ENCODE measurements at regions not wholly inside any gene's neighbourhood (a gene's known extent, or its start where the extent isn't known, plus 50 kb on each side); places are given as distances from the start of the nearest gene placed in this dataset.

DNA sequence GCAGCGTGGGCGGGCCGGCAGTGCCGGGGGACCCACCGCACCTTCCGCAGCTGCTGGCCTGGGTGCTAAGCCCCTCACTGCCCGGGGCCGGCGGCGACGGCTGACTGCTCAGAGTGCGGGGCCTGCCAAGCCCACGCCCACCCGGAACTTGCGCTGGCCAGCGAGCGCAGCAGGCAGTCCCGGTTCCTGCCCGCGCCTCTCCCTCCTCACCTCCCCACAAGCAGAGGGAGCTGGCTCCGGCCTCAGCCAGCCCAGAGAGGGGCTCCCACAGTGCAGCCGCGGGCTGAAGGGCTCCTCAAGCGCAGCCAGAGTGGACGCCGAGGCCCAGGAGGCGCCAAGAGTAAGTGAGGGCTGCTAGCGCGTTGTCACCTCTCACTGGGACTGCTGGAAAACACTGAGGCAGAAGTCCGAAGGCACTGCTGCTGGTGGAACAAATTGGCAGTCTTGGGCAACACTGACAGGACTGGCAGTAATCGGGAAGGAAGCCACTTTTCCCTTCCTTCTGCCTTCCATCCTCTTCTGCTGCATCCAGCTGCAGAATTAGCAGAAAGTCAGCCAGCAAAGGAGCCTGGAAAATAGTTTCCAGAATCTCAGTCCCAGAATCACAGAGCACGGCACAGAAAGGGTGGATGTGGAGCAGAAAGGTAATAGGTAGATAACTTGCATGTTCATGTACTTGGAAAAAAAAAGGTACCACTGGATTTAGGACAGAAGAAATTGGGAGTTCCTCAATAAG lies 179.4 kb upstream of the FN1 start:
- no peak for DNase-seq

DNA sequence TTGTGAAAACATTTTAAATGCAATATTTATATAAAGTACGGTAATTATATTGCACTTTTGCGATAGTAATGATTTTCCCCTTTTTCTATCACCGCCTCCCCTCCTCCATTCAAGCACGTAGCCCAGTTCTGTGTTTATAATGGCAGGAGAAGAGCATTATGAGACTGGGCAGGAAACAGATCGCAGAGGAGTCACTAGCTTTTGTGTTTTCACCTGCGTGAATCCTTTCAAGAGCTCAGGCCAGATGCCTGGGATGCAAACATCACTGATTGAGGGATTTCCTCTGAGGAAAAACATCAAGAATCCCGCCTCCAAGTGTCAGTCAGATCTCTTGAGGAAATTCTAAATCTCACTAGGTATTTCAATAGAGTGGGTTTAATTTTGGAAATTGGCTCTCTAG lies 178.4 kb upstream of the FN1 start:
- no peak for DNase-seq

DNA sequence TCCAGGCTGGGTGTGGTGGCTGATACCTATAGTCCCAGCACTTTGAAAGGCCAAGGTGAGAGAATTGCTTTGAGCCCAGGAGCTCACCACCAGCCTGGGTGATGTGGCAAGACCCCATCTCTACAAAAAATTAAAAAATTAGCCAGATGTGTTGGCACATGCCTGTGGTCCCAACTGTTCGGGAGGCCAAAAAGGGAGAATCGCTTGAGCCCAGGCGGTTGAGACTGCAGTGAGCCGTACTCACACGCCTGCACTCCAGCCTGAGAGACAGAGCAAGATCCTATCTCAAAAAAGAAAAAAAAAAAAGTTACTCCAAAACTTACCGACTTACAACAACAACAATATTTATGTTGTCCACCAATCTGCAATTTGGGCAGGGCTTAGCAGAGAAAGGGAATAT lies 178.0 kb upstream of the FN1 start:
- DNase-seq: no peak

DNA sequence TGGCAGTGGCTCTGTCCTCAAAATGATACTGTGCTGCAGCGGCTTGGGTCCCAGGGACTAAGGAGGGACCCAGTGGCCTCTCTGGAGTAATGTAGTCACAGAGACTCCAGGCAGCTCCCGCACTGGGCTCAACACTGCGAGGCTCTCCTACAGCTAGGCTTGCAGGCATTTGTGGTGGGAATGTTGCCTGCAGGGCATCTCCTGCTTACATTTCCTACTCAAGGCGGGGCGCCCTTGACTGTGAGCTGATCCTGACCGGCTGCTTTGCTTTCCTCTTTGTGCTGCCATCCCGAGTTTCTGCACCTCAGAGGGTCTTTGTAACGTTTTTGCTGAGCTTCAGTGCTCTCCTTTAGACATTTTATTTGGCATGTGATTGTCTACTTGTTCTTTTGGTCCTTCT lies 177.4 kb upstream of the FN1 start:
- no peak for DNase-seq

DNA sequence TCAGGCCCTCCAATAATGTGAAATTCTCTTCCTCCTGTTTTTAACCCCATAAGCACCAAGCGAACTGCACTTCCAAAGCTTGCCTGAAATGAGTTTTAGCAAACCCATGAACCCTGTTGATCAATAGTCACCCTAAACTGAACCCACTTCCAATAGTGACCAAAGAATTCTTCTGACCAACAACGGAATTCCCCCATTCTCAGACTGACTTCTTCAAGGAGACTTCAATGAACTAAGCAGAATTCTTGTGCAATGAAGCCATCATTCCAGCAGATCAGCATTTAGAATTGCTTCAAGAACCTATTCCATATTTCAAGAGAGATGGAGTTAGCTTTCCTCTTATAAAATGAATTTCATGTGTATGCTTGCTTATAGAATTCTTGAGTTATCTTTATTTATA lies 176.9 kb upstream of the FN1 start:
- no peak for DNase-seq

DNA sequence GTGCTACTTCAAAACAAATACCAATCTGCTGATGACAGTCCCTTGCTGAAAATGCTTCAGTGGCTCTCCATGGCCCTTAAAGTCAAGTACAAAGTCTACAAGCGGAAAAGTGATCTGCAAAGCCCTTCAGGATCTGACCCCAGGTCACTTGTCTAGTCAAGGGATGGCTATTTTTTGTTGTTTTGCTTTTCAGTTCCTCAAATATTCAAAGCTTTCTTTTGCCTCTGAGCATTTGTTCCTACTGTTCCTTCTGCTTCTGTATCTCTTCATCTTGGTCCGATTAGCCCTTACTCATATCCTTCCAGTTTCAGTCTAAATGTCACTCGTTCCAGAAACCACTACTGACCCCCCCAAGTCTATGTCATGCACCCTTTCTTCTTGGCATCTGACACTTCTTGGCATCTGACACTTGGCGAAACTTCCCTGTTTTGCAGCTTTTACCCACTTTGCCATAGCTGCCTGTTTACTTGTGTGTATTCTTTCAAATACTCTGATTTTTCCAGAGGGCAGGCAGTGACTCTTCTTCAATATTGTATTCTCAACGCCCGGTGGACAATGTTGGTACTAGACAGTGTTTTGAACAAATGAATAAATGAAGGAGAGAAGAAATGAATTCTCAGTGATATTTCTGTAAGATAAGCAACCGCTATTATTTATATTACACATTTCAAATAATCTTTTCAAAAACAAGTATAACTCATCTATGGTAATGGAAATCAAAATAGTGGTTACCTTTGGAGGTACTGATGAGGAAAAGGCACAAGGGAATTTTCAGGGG lies 175.9 kb upstream of the FN1 start:
- no peak for DNase-seq

DNA sequence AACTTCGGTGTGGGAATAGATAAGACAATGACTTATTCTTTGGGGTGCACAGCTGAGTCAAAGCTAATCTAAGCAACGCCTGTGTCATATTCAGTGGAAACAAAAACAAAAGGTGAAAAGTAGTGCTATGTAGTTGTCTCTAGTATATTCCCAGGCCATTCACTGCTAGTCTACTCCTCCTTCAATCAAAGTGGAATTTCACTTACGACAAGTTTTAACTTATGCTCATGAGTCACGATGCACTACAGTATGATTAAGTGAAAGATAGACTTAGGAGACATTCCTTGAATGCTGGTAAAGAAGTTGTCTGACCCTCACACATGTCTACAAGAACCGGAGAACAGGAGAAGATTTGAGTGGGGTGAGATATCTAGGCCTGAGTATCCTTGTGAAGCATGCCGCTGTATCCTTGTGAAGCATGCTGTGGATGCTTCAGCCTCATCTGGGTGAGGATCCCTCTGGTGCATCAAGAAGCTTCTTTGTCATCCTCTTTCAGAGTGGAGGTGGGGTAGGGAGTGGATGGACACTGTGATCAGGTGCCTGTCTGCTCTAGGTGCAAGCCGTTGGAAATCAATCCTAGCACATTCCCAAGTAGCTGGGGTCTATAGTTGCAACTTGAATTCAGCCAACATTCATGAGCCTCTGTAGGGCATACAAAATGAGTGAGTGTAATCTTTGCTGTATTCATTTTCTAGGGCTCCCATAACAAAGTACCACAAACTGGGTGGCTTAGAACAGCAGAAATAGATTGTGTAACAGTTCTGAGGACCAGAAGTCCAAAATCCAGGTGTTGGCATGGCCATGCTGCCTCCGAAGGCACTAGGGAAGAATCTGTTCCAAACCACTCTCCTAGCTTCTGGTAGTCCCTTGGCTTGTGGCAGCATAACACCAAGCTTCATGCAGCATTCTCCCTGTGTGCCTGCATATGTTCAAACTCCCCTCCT lies 173.5 kb upstream of the FN1 start:
- DNase-seq: no peak

DNA sequence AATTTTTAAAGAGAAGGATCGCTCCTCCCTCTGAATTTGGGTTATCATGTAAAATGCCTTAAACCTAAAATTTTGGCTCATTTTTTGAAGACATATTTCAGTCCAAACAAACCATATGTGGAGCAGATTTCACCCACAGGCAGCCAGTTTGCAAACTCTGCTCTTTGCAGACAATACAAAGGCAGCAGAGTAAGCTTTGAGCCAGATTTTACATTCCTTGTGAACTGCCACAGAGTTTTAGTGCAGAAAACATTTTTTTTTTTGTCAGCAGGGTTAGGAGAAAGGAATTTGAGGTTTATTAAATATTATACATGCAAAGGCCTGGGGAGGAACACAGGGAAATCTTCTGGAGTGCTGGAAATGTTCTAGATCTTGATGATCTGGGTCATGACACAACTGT lies 171.9 kb upstream of the FN1 start:
- no peak for DNase-seq

DNA sequence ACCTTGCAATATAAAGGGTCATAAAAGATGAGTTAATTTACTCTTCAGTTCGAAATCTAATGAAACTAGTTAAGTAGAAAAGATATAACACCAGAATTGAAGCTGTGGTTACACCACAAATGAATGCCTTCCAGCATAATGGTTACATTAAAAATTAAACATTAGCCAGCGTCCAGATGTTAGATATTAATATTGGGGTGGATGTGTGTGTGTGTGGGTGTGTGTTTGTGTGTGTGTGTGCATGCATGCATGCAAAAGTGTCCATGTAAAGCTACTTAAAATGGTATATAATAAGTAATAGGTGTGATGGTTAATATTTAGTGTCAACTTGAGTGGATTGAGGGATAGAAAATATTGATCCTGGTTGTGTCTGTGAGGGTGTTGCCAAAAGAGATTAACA lies 170.4 kb upstream of the FN1 start:
- no peak for DNase-seq

DNA sequence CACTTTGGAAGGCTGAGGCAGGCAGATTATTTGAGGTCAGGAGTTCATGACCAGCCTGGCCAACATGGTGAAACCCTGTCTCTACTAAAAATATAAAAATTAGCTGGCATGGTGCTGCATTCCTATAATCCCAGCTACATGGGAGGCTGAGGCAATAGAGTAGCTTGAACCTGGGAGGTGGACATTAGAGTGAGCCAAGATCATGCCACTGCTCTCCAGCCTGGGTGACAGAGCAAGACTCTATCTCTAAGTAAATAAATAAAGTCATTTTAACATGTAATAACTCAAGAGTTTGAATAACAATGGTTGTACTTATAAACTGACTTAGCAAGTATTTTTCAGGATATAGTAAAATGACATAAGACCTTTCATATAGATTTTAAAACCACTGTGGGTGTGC lies 169.3 kb upstream of the FN1 start:
- no peak for DNase-seq

DNA sequence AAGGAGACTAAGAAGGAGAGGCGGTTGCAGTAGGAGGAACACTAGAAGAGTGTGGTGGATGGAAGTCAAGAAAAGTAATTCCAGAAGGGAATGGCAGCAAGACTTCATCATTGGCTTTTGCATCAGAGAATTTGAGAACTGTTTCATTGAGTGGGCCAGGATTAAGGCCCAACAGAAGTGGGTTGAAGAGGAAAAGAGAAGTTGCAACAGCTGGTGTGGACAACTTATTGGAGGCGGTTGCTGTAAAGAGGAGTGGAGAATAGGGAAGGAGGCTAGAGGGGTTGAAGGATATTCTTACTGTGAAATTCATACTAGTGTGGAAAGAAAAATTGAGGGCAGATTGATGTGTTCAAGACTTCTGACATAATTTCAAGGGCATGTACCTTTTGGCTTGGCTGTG lies 168.7 kb upstream of the FN1 start:
- DNase-seq: no peak

DNA sequence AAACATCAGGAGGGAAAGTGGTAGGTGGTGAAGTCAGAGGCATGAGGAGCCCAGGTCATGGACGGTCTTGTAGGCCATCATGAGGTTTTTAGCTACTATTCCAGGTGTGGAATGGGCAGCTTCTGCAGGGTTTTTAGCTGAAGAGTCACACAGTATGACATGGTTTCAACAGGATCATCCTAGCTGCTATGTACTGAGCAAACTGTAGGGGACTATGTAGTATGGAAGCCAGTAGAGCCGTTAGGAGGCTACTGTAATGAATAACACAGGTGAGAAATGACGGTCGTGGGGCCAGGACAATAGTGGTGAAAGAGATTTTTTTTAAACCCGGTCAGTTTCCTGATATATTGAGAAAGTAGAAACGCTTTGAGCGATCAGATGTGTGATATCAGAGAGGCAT lies 167.6 kb upstream of the FN1 start:
- DNase-seq: no peak

DNA sequence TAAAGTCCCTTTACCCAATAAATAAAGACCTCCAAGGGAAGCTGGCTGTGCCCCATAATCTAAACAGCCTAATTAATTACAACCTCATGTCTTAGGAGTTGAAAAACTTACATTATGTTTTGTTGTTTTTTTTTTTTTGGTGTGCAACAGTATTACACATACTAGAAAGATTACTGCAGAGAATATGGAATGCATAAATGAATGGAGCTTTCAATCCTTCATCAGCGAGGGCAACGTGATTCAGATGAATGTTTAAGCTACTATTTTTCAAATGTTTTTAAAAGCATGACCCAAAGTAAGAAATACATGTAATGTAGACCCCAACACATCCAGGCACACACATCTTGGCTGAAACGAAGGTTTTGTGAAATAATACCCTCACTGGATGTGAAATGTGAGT lies 167.1 kb upstream of the FN1 start:
- DNase-seq: no peak

DNA sequence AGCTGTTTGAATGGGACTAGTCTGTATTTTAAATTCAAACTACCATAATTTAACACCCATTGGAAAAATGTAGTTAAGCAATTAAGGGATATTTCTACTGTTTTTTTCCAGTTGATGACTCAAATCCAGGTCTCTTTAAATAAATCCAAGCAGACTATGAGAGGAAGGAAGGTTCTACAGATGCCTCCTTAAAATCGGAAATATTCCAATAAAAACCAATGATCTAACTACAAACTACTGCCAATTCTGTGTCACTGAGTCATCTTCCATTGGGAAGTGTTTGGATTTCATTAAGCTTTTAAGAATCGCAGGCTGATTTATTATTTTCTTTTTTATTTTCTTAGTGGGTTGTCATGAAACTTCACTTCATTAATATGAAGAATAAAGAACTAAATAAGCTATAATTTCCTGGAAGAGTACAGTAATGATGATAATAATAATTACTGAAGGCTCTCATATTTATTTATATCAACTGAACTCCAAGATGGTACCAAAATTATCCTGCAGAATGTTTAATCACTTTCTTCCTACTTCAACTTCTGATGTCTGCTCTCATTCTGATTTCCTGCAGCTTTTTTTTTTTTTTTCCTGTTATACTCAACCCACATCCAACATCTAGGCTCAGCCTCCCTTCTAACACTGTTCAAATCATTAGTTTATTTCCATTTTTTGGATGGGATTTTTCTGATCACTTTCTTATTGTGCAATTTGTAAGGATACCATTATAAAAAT lies 166.3 kb upstream of the FN1 start:
- DNase-seq: no peak

DNA sequence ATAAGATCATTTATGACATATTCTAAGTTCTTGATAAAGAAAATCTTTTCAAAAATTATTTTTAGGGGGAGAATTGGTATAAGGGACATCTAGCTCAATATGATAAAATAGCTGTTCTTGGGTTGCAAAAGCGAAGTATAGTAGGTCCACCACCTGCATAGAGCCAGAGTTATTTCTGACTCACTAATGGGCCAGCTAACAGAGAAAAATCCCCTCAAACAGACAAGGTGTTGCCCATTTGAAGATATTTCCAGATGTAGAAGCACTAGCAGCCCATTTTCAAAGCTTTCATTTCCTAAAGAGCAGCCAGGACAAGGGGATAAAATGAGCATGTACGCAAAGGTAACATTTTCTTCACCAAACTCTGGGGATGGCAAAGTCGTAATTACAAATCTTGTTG lies 165.7 kb upstream of the FN1 start:
- no peak for DNase-seq

DNA sequence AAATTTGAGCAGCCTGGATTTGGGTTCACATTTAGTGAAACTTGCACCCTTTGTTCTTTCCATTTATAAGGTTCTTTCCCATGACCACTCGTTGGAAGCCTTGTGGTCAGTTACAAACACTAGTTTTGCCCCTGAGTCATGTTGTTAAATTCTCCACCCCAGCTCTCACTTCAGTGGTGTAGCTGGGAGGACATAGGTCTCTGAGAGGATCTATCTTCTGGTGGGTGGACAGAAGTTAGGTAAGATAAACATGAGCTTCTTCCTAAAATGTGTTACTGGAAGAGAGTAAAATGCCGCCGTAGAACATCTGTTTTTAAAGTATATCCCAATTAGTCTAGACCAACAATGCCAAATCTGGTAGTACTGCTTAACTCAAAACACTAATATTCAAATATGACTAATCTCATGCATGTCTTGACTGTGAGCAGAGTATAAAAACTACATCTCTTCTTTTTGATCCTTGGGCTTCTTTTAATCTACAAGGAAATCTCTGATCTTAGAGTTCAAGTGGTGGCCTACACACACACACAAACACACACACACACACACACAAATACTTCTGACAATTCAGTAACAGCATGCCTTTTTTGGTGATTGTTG lies 162.6 kb upstream of the FN1 start:
- DNase-seq: no peak

DNA sequence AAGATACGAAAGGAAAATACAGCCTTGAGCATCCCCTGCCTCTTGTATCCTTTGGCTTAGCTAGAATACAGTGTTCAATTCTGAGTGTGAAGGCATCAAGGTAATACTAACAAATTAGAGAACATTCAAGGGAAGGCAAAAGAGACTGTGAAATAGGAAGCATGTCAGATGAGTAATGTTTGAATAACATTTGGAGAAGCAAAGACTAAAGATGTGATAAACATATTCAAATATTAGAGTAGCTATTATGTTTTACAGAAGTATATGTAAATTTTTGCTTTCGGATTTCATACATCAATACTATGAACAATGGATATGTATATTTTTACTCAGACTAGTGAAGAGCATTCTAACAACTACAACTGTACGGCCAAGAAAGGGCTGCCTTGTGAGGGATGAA lies 161.7 kb upstream of the FN1 start:
- no peak for DNase-seq

DNA sequence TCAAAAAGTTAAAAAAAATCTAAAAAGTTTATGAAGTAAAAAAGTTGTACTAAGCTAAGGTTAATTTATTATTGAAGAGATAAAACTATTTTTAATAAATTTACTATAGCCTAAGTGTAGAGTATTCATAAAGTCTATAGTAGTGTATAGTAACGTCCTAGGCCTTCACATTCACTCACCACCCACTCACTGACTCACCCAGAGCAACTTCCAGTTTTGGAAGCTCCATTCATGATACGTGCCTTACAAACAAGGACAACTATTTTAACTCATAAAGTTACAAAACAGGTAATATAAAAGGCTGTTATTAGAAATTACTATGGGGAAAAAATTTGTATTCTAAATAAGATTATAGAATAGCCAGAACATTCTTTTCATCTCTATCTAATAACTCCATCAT lies 158.9 kb upstream of the FN1 start:
- DNase-seq: no peak

DNA sequence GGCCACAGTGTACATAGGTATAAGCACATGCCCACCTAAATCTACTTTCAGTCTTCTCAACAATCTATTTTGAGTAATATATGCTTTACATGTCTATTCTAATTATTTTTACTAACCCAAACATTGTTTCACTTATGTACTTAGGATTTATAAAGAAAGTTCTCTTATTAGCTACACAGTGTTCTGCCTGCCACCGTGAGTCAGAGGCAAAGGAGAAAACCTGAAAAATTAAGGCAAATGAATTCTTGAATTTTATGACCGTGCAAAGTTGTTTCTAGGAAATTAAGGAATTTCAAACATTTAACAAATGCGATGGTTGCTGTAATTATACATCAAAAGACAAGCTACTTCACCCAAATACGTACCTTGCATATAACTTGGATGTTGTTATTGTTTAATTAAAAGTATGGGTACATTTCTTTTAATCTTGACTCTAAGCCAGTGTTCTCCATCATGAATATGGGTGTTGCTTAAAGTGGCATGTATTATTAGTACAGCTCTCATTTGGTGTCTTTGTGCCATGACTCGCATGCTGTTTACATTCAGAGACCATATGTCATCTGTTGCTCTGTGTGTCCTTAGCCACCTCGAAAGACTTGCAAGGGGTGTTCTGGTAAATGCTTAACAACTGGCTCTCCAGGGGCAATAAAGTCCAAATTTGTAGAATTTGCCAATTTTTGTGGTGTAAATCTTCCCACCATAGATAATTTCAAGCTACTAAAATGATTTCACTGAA lies 154.3 kb upstream of the FN1 start:
- no peak for DNase-seq

DNA sequence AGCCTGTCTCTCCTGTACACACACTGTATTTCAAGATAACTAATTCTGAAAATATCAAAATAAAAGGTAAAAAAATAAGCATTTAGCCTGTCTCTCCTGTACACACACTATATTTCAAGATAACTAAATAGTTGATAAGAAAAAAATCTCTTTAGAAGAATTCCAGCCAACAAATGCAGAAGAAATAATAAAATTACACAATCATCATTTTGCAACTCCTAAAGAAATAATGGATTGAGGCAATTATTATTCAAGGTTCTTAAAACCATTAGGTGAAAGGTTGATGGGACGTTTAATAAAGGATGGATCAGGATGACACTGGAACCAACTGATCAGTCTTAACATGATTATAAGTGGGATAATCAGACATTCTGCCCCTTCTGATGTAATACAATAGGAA lies 148.0 kb upstream of the FN1 start:
- DNase-seq: no peak

DNA sequence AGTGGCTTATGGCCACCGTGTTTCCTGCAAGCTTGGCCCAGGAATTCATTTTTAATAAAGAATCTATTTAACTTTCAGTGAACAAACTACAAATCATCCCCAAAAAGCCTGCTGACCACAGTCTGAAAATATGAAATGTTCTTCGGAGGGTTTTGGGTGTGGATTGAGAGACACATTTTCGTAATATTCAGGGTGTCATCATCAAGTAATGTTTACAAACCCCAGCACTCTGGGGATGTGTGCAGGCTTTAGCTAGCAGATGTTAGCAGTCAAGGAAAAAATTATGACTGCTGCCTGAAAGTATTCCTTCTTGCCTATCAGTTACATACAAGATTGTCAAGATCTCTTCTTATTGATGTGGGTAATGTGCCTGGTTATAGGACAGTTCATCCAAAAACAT lies 143.9 kb upstream of the FN1 start:
- no peak for DNase-seq

DNA sequence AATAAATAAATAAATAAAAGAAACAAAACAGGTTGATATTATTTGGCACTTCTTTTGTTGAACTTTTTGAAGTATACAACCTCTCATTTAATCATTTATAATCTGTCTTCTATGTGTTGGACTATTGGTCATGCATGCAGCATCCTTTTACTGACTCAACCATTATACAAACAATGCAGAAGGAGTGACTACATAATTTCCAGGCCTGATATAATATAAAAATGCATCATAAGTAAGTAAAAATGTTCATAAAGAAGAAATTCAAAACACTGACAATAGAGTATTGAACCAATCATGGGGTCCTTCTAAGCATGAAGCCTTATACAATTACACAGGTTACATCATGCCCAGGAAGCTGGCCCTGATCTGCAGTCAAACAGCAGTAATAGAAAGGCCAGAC lies 141.5 kb upstream of the FN1 start:
- no peak for DNase-seq

All from T1000 (cell line).